AG04449 (cell line): ENCODE measurements at regions not wholly inside any gene's neighbourhood (a gene's known extent, or its start where the extent isn't known, plus 50 kb on each side); places are given as distances from the start of the nearest gene placed in this dataset.
"Not testable (repeated sequence)": the region's sequence is repeated elsewhere in the genome, so short reads cannot be mapped to it uniquely, and the experiment has no call there.

Experiments used
- CTCF ChIA-PET: fragments of 350-600 bp; formaldehyde crosslinking; extraction: SDS; loops from one replicate; lab custom pipeline; 2021; ENCODE audit warnings: antibody characterized with exemption; lab: Yijun Ruan, JAX
- POLR2A ChIA-PET: fragments of 400-600, 350-600 bp; formaldehyde crosslinking; extraction: SDS; loops from one replicate; lab custom pipeline; 2020; ENCODE audit warnings: antibody characterized with exemption, inconsistent platforms; lab: Yijun Ruan, JAX
- DNase-seq: peaks from one replicate; pipeline ENCODE4 v3.0.0-alpha.2; 2010; ENCODE audit warnings: low read depth, low spot score
- H3K4me3 ChIP-seq: 2 replicates; pipeline ENCODE4 v1.5.1; 2011; ENCODE audit warnings: low read depth, mild to moderate bottlenecking, control low read depth, low read length
- CTCF ChIP-seq: IDR thresholded peaks from one replicate; pipeline ENCODE4 v1.5.1; 2011; ENCODE audit warnings: mild to moderate bottlenecking, moderate library complexity, low read length, control low read depth, inconsistent platforms; ENCODE audit not compliant: insufficient read depth; ENCODE audit errors: missing control alignments

- DNase-seq = no peak
- no peak overlapping the region for H3K4me3 ChIP-seq
- CTCF ChIA-PET = no interaction called here
- POLR2A ChIA-PET = no interaction called here
- TF ChIP-seq CTCF = no peak
Observed at GRCh38 chr4:128444544-128445302, 157.1 kb upstream of the PGRMC2 start.

GRCh38 chr4:128440923-128441322, 153.3 kb upstream of the PGRMC2 start:
- POLR2A ChIA-PET = no interaction called here
- no peak for TF ChIP-seq CTCF
- DNase-seq = no peak
- CTCF ChIA-PET = interaction anchor here (1.3 to 1.7 kb wide), 2 partner anchors 13 kb away, joined by 3 to 6 read pairs; no protein-coding TSS in a partner anchor
- H3K4me3 ChIP-seq = no peak overlapping the region

- POLR2A ChIA-PET, DNase-seq, H3K4me3 ChIP-seq: not testable (repeated sequence)
- CTCF ChIA-PET = interaction anchor here (1.5 kb wide), 1 partner anchor 11 kb away, joined by 5 read pairs; no protein-coding TSS in a partner anchor
Observed at GRCh38 chr4:128437023-128437422, 149.4 kb upstream of the PGRMC2 start.

- POLR2A ChIA-PET, H3K4me3 ChIP-seq, DNase-seq: not testable (repeated sequence)
- CTCF ChIA-PET = interaction anchor here (0.6 to 1.6 kb wide), 7 partner anchors 18 to 915 kb away, joined by 3 to 4 read pairs (median 3); no protein-coding TSS in a partner anchor
Observed at GRCh38 chr4:128429023-128429613, 141.5 kb upstream of the PGRMC2 start.

GRCh38 chr4:128428397-128428796, 140.8 kb upstream of the PGRMC2 start:
- H3K4me3 ChIP-seq = no peak overlapping the region
- TF ChIP-seq CTCF = no peak
- POLR2A ChIA-PET = no interaction called here
- CTCF ChIA-PET = interaction anchor here (0.6 to 1.6 kb wide), 13 partner anchors 12 to 916 kb away, joined by 3 to 5 read pairs (median 3); no protein-coding TSS in a partner anchor
- no peak for DNase-seq

- CTCF ChIA-PET = interaction anchor here (0.7 to 1.6 kb wide), 19 partner anchors 10 to 435 kb away, joined by 3 to 8 read pairs (median 3); no protein-coding TSS in a partner anchor
- TF ChIP-seq CTCF = peak; percentile 14
- no peak for DNase-seq
- no peak overlapping the region for H3K4me3 ChIP-seq
- POLR2A ChIA-PET = no interaction called here
Observed at GRCh38 chr4:128427832-128428366, 140.3 kb upstream of the PGRMC2 start.
